HL-60 (cell line): ENCODE measurements at regions not wholly inside any gene's neighbourhood (a gene's known extent, or its start where the extent isn't known, plus 50 kb on each side); places are given as distances from the start of the nearest gene placed in this dataset.

Source experiments
- DNase-seq, 2 experiments: peaks; one replicate each; pipeline ENCODE4 v3.0.0-alpha.2; 2010 to 2020; ENCODE audit warnings: low read depth in 1 of 2, low spot score in 1 of 2
- H3K27ac ChIP-seq: fragments of 250-450 bp; sonication (Bioruptor Pico); replicated peaks from 2 replicates; pipeline ENCODE4 v1.5.1; 2020; ENCODE audit warnings: mild to moderate bottlenecking, moderate library complexity
- H3K27me3 ChIP-seq: fragments of 250-450 bp; sonication (Bioruptor Pico); 2 replicates; pipeline ENCODE4 v1.5.1; 2021; ENCODE audit warnings: mild to moderate bottlenecking, moderate library complexity; ENCODE audit not compliant: insufficient read depth, poor library complexity, severe bottlenecking
- H3K4me3 ChIP-seq: replicated peaks from 2 replicates; pipeline ENCODE4 v1.5.1; 2011; ENCODE audit warnings: mild to moderate bottlenecking, control low read depth, low read length; ENCODE audit not compliant: insufficient read depth
- CTCF ChIP-seq: IDR thresholded peaks from one replicate; pipeline ENCODE4 v1.5.1; 2011; ENCODE audit warnings: low read length, control low read depth, inconsistent platforms; ENCODE audit not compliant: insufficient read depth
- GABPA ChIP-seq: IDR thresholded peaks from 2 replicates; pipeline ENCODE4 v1.6.1; 2012; ENCODE audit warnings: low read depth
- POLR2AphosphoS5 ChIP-seq: IDR thresholded peaks from 2 replicates; pipeline ENCODE4 v1.6.1; 2012; ENCODE audit warnings: low read depth
- REST ChIP-seq: IDR thresholded peaks from 2 replicates; pipeline ENCODE4 v1.6.1; 2012; ENCODE audit warnings: low read depth; ENCODE audit not compliant: insufficient replicate concordance
- SPI1 ChIP-seq: IDR thresholded peaks from 2 replicates; pipeline ENCODE4 v1.6.1; 2012; ENCODE audit warnings: low read depth, mild to moderate bottlenecking, borderline replicate concordance

- DNase-seq: no peak
- Histone ChIP-seq H3K4me3 (no peak overlapping the region), H3K27ac (no peak overlapping the region), H3K27me3 (no peaks in the 10 kb centered on the region)
- TF ChIP-seq GABPA (no peak), REST (no peak), POLR2AphosphoS5 (no peak), CTCF (no peak), SPI1 (no peak)
These were observed 2336.0 kb upstream of the ACO1 start for GRCh38 chr9:30048396-30048795.

- Histone ChIP-seq H3K27ac (no peak overlapping the region), H3K27me3 (no peaks in the 10 kb centered on the region), H3K4me3 (no peak overlapping the region)
- DNase-seq: no peak
- no peak for TF ChIP-seq REST
These were observed 2326.0 kb upstream of the ACO1 start for GRCh38 chr9:30058463-30058862.

- H3K4me3 ChIP-seq: no peak overlapping the region
- no peak for DNase-seq
These were observed 2323.5 kb upstream of the ACO1 start for GRCh38 chr9:30060976-30061375.

More at GRCh38 chr9:30060976-30061375, 2323.5 kb upstream of the ACO1 start:
- TF ChIP-seq REST (no peak), CTCF (no peak), GABPA (no peak), POLR2AphosphoS5 (no peak), SPI1 (no peak)
- Histone ChIP-seq H3K27me3 (no peaks in the 10 kb centered on the region), H3K27ac (no peak overlapping the region)
